RWPE2 (cell line): ENCODE measurements at regions not wholly inside any gene's neighbourhood (a gene's known extent, or its start where the extent isn't known, plus 50 kb on each side); places are given as distances from the start of the nearest gene placed in this dataset.

Source experiments
- ATAC-seq: fragments of 200-7000 bp; cut with Tn5 transposase; 3 replicates; pipeline ENCODE4 v1.9.1; 2021; ENCODE audit warnings: low read depth
- DNase-seq: peaks from one replicate; pipeline ENCODE4 v3.0.0-alpha.2; 2020; ENCODE audit warnings: low spot score
- H3K27ac ChIP-seq: fragments of 450-650 bp; 2 replicates; pipeline ENCODE4 v1.5.1; 2017; ENCODE audit warnings: mild to moderate bottlenecking; ENCODE audit not compliant: poor library complexity, severe bottlenecking
- H3K27me3 ChIP-seq: fragments of 250-450 bp; sonication (Bioruptor Pico); 2 replicates; pipeline ENCODE4 v1.5.1; 2021; ENCODE audit warnings: mild to moderate bottlenecking, moderate library complexity; ENCODE audit not compliant: insufficient read depth, poor library complexity, severe bottlenecking
- H3K36me3 ChIP-seq: fragments of 250-450 bp; sonication (Bioruptor Pico); 2 replicates; pipeline ENCODE4 v1.5.1; 2020; ENCODE audit warnings: low read depth, mild to moderate bottlenecking, moderate library complexity
- H3K4me1 ChIP-seq: fragments of 250-450 bp; sonication (Bioruptor Pico); 2 replicates; pipeline ENCODE4 v1.5.1; 2021; ENCODE audit warnings: mild to moderate bottlenecking, moderate library complexity; ENCODE audit not compliant: insufficient read depth, poor library complexity, severe bottlenecking
- H3K4me3 ChIP-seq: fragments of 250-450 bp; sonication (Bioruptor Pico); 2 replicates; pipeline ENCODE4 v1.5.1; 2021; ENCODE audit warnings: mild to moderate bottlenecking, moderate library complexity; ENCODE audit not compliant: severe bottlenecking
- H3K9me3 ChIP-seq: fragments of 250-450 bp; sonication (Bioruptor Pico); 2 replicates; pipeline ENCODE4 v1.5.1; 2021; ENCODE audit warnings: mild to moderate bottlenecking, moderate library complexity; ENCODE audit not compliant: severe bottlenecking
- TF ChIP-seq, protein P1 (sequence below): fragments of 450-650 bp; IDR thresholded peaks from one replicate; pipeline ENCODE4 v1.5.1; 2017; ENCODE audit warnings: mild to moderate bottlenecking, moderate library complexity; ENCODE audit not compliant: poor library complexity, severe bottlenecking

- Histone ChIP-seq H3K36me3 (no peaks in the 10 kb centered on the region), H3K4me3 (no peak overlapping the region), H3K4me1 (no peaks in the 10 kb centered on the region), H3K27ac (no peak overlapping the region), H3K27me3 (no peaks in the 10 kb centered on the region), H3K9me3 (no peaks in the 10 kb centered on the region)
- ATAC-seq (no peak), DNase-seq (no peak)
- TF ChIP-seq, protein P1, sequence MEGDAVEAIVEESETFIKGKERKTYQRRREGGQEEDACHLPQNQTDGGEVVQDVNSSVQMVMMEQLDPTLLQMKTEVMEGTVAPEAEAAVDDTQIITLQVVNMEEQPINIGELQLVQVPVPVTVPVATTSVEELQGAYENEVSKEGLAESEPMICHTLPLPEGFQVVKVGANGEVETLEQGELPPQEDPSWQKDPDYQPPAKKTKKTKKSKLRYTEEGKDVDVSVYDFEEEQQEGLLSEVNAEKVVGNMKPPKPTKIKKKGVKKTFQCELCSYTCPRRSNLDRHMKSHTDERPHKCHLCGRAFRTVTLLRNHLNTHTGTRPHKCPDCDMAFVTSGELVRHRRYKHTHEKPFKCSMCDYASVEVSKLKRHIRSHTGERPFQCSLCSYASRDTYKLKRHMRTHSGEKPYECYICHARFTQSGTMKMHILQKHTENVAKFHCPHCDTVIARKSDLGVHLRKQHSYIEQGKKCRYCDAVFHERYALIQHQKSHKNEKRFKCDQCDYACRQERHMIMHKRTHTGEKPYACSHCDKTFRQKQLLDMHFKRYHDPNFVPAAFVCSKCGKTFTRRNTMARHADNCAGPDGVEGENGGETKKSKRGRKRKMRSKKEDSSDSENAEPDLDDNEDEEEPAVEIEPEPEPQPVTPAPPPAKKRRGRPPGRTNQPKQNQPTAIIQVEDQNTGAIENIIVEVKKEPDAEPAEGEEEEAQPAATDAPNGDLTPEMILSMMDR = no peak
Observed at GRCh38 chr6:144768551-144769075, 483.5 kb downstream of the UTRN start.

DNA sequence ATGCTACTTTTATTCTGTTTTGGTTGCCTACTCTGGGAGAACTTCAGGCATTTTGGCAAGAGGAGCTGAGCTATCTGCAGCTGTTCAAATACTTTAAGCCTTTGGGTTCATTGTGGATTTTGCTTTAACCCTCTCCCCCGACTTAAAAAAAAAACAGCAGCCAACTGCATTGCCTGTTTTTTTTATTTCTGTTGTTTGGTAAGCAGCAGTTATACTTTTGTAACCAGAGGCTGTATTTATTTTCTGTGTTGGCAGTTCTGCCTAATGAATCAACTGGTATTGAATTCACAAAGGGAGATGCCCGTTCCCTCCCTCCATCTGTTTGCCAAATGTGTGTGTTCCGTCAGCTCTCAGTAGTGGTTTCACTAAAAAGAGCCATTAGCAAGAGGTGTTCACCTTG lies 484.0 kb downstream of the UTRN start:
- Histone ChIP-seq H3K4me1 (no peaks in the 10 kb centered on the region), H3K27me3 (no peaks in the 10 kb centered on the region), H3K36me3 (no peaks in the 10 kb centered on the region), H3K9me3 (no peaks in the 10 kb centered on the region), H3K4me3 (no peak overlapping the region), H3K27ac (no peak overlapping the region)
- DNase-seq (no peak), ATAC-seq (no peak)
- TF ChIP-seq, protein P1 = no peak

DNA sequence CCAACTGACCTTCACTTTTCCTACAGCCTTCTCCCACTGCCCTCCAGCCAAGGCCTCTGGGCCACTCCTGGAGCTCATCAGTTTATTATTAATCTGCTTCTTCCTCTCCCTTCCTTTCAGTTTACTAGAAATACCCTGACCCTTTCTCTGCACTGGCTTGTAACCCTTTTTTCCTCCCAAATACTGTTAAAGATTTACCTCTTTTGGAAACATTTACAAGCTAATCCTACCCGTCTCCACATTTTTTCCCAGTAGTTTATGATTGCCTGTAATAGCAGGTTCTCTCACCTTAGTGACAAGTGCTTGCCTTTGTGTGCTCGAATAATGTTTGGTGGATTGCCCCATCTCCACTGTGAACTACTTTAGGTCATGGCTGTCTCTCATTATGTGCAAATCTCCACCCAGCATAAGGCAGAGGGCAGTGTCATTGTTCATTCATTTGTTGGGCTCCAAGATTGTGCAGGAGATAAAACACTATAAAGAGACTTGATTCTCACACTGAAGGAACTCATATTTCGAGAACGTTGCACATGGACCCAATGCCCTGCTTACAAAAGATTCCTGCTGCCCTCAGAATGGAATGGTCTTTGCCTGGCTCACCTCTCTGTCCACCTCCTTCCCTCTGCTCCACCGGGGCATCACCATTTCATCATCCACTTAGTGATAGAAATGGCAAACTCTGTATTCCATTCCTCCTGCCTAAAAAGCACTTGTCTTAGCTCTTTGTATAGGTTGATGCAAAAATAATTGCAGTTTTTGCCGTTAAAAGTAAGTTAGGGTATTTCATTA lies 491.1 kb downstream of the UTRN start:
- Histone ChIP-seq H3K9me3 (no peaks in the 10 kb centered on the region), H3K27me3 (no peaks in the 10 kb centered on the region), H3K36me3 (no peaks in the 10 kb centered on the region), H3K4me1 (no peaks in the 10 kb centered on the region), H3K4me3 (no peak overlapping the region), H3K27ac (no peak overlapping the region)
- TF ChIP-seq, protein P1 = no peak
- ATAC-seq (no peak), DNase-seq (no peak)

GRCh38 chr6:144777249-144777648 lies 492.1 kb downstream of the UTRN start:
- H3K27me3 ChIP-seq = no peaks in the 10 kb centered on the region
- no peaks in the 10 kb centered on the region for H3K9me3 ChIP-seq
- H3K36me3 ChIP-seq = no peaks in the 10 kb centered on the region
- DNase-seq (no peak), ATAC-seq (no peak)
- TF ChIP-seq, protein P1 = no peak
- no peak overlapping the region for H3K27ac ChIP-seq
- H3K4me3 ChIP-seq = no peak overlapping the region
- H3K4me1 ChIP-seq = no peaks in the 10 kb centered on the region

DNA sequence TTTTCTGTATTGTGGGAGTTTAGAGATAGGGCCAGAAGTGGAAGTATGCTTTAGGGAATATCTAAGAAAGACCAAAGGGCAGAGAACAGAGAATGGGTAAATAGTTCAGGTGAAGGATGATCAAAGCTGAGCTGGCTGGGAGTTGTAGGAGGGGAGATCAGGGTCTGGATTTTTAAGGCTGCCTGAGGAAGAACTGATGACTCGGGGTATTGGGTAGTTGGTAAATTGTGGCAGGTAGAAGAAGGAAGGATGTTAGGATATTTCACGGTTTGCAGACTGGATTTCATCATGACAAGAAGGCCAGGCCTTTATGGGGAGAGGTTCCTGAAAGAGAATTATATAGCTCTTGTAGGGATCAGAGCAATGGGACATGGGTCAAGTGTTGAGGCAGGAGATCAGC lies 492.9 kb downstream of the UTRN start:
- H3K9me3 ChIP-seq = no peaks in the 10 kb centered on the region
- no peaks in the 10 kb centered on the region for H3K4me1 ChIP-seq
- TF ChIP-seq, protein P1 = no peak
- ATAC-seq (no peak), DNase-seq (no peak)
- H3K36me3 ChIP-seq = no peaks in the 10 kb centered on the region
- no peak overlapping the region for H3K27ac ChIP-seq
- H3K4me3 ChIP-seq = no peak overlapping the region
- no peaks in the 10 kb centered on the region for H3K27me3 ChIP-seq
